ENCODE measurements at regions not wholly inside any gene's neighbourhood (a gene's known extent, or its start where the extent isn't known, plus 50 kb on each side); places are given as distances from the start of the nearest gene placed in this dataset.
A peak's percentile ranks its signal among the peaks of the same experiment; 100 is the strongest.

- Histone ChIP-seq H3K36me3 (no peaks in the 10 kb centered on the region), H3K4me3 (no peak overlapping the region), H3K9me3 (no peaks in the 10 kb centered on the region), H3K4me1 (peaks cover 3 to 85% (median 3%) of the 10 kb centered on the region in 3 donors), H3K27ac (peak overlapping the region in 3 of 4 donors; percentile 67 to 79 (median 76)), H3K27me3 (no peaks in the 10 kb centered on the region)
- no peak for DNase-seq
- intact Hi-C loops (cut with DNase I) = no loop called here
- TF ChIP-seq CTCF (IDR thresholded peaks at IDR 0.05) = no peak
- TF ChIP-seq POLR2A (IDR thresholded peaks at IDR 0.05) = no peak
Measured at GRCh38 chr2:212918336-212918735, 233.1 kb downstream of the IKZF2 start.

- Histone ChIP-seq H3K27me3 (no peaks in the 10 kb centered on the region), H3K4me1 (peaks cover 3 to 97% (median 4%) of the 10 kb centered on the region in 3 donors), H3K9me3 (no peaks in the 10 kb centered on the region), H3K27ac (peak overlapping the region in 3 of 4 donors; percentile 79 to 86 (median 85)), H3K36me3 (no peaks in the 10 kb centered on the region), H3K4me3 (no peak overlapping the region)
- no peak for DNase-seq
- 55 to 56% methylated on average over 4 of the region's 4 CpGs for WGBS, 2 donors
- TF ChIP-seq POLR2A (IDR thresholded peaks at IDR 0.05) (no peak), CTCF (IDR thresholded peaks at IDR 0.05) (no peak)
- intact Hi-C loops (cut with DNase I) = no loop called here
Measured at GRCh38 chr2:212915121-212915782, 236.2 kb downstream of the IKZF2 start.

DNA sequence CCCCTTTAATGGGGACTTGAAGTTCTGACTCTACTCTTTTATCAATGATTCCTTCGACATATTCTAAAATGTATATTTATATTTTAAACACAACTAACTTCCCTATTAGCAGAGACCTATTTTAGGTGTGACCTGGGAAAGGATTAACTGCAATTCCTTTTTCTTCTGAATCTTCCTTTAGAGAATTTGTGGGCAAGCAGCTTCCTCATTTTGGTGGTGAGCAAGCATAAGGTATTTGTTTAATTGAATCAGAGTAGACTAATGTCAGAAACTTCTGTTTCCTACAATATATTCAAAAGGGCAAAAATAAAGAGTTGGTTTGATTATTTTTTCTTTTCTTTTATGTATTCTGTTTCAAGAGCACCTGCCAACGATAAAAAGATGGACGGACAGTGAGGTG is 237.0 kb downstream of the IKZF2 start:
- no peak for DNase-seq
- TF ChIP-seq POLR2A (IDR thresholded peaks at IDR 0.05) (no peak), CTCF (IDR thresholded peaks at IDR 0.05) (no peak)
- 54 to 59% methylated on average over 3 of the region's 3 CpGs for WGBS, 2 donors
- Histone ChIP-seq H3K36me3 (no peaks in the 10 kb centered on the region), H3K27ac (peak overlapping the region in 3 of 4 donors; percentile 79 to 86 (median 85)), H3K9me3 (no peaks in the 10 kb centered on the region), H3K4me3 (no peak overlapping the region), H3K27me3 (no peaks in the 10 kb centered on the region), H3K4me1 (peaks cover 3 to 97% (median 4%) of the 10 kb centered on the region in 3 donors)
- intact Hi-C loops (cut with DNase I) = no loop called here

DNA sequence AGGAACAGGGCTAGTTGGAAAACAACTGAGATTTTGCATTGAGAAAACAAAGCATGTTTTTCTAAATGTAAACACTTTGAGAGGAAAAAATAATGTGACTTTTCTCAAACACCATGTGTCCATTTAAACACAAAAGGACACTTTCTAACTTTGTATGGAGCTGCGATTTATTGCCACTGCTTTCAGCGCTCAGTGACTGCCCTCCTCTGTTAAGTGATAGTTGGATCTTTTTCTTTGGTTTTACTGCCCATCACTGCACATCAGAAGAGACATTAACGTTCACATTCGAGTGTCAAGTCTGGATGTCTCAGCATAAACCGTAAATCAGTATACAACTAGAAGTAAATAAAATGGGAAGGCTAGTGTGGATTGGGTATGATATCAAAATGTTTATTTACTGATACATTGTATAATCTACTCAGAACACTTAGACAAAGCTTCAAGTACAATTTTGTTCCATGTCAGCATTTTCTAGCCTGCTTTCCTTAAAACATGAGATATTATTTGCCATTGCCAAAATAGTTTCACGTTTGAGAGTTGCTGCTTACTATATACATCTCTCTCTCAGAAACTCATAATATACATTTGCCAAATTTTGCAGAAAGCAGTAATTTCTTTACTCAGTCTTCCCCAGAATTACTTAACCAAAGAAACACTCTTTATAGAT is 237.6 kb downstream of the IKZF2 start:
- 66 to 71% methylated on average over 6 of the region's 6 CpGs for WGBS, 2 donors
- Histone ChIP-seq H3K27ac (peak overlapping the region; percentile 65 to 86 (median 82)), H3K36me3 (no peaks in the 10 kb centered on the region), H3K4me1 (peaks cover 1 to 92% (median 4%) of the 10 kb centered on the region in 3 donors), H3K9me3 (no peaks in the 10 kb centered on the region), H3K4me3 (no peak overlapping the region), H3K27me3 (no peaks in the 10 kb centered on the region)
- no peak for DNase-seq
- TF ChIP-seq POLR2A (IDR thresholded peaks at IDR 0.05) (no peak), CTCF (IDR thresholded peaks at IDR 0.05) (no peak)
- intact Hi-C loops (cut with DNase I) = no loop called here

- 34 to 56% methylated on average over 7 of the region's 7 CpGs for WGBS, 2 donors
- H3K9me3 ChIP-seq = no peaks in the 10 kb centered on the region
- H3K27me3 ChIP-seq = no peaks in the 10 kb centered on the region
- no peak overlapping the region for H3K4me3 ChIP-seq
- TF ChIP-seq CTCF (IDR thresholded peaks at IDR 0.05) (no peak), POLR2A (IDR thresholded peaks at IDR 0.05) (no peak)
- DNase-seq = no peak
- H3K4me1 ChIP-seq = peaks cover 0 to 80% (median 4%) of the 10 kb centered on the region in 3 donors
- H3K27ac ChIP-seq = peak overlapping the region; percentile 65 to 86 (median 82)
- intact Hi-C loops (cut with DNase I) = no loop called here
- no peaks in the 10 kb centered on the region for H3K36me3 ChIP-seq
Measured at GRCh38 chr2:212912445-212913103, 238.8 kb downstream of the IKZF2 start.

Measured in esophagus squamous epithelium (tissue), 5 donors.